NCI-H69 (cell line): ENCODE measurements at regions not wholly inside any gene's neighbourhood (a gene's known extent, or its start where the extent isn't known, plus 50 kb on each side); places are given as distances from the start of the nearest gene placed in this dataset.
"Not testable (repeated sequence)": the region's sequence is repeated elsewhere in the genome, so short reads cannot be mapped to it uniquely, and the experiment has no call there.

Experiments used
- DNase-seq: peaks from one replicate; lab custom pipeline; 2025; lab: John Stamatoyannopoulos, UW

DNA sequence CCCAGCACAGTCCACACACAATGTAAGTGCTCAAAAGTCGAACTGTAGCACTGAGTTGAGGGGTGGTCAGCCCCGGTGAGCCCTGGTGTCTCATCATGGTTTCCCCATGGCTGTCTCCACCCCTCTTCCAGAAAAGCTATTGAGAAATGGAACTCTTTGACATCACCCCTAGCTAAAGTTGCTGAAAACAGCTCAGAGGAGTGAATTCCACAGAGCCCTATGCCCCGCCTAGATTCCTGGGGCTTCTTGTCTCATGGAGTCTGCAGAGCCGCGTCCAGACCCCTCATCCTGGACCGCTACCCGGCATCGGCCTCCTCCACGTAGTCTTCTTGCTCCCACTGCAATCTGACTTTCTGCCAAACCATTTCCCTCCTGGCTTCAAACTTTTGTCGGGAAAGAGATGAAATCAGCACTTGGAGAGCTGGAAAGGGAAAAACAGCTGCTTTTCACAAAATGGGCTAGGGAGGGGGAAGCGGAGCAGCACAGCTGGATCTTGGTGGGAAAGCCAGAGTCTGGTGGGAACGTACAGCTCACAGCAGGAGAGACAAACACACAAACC lies 132.2 kb downstream of the SNX5 start:
- DNase-seq = no peak

DNA sequence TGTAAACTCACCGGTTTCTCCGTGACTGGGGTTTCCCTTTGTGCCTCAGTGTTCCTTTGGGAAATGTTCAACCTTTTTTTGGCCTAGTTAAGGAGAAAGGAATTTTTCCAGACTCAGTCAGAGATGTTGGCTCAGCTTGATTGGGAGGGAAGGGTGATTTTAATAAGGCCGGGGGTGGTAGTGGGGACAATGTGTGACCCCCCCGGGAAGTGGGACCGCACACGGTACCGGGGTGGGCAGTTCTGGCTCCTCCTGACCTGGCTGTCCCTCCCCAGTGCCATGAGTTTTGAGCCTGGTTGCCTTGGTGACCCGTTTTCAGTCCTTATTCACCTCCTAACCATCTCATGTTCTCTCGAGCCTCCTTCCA lies 132.7 kb downstream of the SNX5 start:
- DNase-seq = no peak

DNA sequence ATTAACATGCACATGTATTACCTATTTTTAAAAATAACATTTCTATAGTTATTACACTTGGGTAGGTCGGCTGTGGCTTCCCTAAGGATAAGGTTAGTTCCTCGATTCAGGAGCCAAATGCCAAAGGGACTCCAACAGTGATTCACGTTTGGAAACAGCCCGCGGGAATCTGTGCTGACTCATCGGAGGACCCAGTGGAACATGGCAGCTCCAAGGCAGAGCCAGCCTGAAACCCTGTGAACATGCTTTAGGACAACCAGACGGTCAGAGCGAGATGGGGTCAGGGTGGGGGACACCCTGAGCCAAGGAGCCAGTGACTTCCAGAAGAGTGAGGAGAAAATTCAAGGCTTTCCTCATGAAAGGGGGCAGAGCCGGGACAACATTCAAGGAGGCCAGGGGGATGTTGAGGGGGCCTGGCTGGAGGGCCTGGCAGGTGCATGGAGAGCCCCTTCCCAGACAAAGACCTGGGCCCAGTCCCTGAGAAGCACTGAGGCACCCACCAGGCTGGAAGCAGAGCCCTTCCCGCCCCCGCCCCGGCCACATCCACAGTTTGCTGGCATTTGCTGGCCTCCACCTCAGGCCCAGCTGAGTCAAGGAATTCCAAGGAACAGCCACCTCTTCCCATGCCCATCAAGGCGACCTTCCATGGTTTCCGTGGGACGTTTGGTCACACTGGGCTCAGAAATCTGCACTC lies 133.2 kb downstream of the SNX5 start:
- DNase-seq = no peak

DNA sequence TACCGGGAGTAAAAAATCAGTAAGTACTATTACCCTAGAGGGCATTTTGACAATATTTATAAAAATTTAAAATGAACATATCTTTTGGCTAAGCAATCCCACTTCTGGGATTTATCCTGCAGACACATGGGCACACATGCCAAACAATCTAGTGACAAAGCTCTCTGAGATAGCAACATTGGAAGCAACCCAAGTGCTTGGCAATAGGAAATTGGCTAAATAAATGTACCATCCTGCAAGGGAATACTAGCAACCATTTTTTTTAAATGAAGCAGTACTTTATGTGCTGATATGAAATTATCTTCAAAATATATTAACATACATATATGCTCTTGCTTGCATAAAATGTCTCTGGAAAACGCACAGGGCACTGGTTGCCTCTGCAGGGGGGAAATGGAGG lies 133.8 kb downstream of the SNX5 start:
- no peak for DNase-seq

DNA sequence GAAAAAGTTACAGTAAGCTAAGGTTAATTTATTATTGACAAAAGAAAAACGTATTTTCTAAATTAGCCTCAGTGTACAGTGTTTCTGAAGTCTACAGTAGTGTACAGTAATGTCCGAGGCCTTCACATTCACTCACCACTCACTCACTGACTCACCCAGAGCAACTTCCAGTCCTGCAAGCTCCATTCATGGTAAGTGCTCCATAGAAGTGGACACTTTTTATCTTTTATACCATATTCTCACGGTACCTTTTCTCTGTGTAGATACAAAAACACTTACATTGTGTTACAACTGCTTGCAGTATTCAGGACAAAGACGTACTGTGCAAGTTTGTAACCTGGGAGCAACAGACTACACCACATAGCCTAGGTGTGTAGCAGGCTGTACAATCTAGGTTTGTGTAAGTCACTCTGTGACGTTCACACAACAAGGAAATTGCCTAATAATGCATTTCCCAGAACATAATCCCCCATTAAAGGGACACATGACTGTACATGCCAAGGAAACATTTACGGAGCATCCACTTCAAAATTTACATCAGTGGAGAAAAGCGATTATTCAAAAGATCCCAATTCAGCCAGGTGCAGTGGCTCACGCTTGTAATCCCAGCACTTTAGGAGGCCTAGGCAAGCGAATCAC lies 133.4 kb downstream of the BANF2 start:
- DNase-seq = no peak

DNA sequence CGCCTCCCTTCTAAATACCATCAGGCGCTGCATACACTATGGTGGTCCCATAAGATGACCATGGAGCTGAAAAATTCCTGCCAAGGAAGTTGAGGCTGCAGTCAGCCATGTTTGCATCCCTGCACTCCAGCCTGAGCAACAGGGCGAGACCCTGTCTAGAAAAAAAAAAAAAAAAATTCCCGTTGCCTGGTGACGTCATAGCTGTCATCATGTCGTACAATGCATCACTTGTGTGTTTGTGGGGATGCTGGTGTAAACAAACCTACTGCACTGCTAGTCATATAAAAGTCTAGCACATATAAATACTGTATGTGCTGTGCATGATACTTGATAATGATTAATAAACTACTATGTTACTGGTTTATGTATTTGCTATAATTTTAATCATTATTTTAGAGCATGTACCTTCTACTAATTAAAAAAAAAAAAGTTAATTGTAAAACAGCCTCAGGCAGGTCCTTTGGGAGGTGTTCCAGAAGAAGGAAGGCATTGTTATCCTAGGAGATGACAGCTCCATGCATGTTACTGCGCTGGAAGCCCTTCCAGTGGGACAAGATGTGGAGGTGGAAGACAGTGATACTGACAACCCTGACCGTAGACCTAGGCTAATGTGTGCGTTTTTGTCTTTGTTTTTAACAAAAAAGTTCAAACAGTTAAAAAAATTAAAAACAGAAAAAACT lies 132.6 kb downstream of the BANF2 start:
- no peak for DNase-seq

DNA sequence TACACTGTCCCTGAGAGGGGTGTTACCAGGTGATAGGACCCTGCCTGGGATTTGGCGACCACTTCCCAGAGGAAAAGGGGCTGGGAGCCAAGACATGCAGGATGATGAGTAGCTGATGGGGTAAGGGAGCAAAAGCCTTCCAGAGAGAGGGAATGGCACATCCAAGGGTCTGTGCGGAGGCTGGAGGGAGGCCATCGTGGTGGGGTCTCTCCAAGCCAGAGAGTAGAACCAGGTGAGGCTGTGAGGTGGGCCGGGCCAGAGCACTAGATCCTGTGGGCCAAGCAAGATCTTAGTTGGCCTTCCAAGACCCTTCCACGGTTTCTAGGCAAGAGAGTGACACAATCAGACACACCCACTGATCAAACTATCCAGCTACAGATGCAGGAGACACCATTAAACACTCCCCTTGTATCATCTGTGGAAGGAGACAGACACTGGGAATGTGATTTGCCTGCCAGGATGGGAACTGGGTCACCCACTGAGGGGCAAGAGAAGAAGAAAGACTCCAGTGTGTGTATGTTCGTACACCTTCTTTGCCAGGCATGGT lies 128.9 kb downstream of the BANF2 start:
- no peak for DNase-seq

DNA sequence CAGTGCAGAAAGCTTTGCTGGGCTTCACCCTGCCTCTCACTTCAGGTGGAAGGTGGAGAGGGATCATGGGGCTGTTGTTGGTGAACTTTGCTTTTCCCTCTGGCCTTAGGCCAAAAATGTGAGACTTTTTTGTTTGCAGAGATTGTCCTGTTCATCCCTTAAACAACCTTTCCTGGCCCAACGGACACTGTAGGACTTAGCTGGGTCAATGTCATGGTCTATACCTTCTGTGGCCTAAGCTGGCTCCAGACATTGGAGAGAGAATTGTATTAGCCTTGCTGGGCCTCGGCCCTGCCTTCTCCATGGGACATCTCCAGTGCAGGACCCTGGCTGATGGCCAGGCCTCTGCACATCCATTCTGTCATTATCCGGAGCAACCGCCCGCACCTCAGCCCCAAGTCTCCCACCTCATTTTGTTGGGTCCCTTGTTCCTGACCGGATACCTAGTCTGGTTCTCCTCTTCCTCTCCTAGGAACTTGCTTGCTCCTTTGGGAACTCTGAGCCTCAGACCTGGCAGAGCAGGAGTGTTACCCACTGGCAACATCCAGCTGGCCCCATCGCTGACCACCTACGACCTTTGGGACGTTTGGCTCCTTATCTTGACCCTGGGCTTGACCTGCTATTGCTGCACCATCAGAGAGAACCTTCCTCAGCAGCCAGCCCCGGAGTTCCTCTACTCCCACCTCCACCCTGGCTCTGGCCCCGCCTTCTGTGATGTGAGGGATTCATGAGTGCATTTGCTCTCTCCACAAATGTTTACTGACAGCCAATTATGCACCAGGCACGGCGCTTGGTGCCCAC lies 128.2 kb downstream of the BANF2 start:
- no peak for DNase-seq

DNA sequence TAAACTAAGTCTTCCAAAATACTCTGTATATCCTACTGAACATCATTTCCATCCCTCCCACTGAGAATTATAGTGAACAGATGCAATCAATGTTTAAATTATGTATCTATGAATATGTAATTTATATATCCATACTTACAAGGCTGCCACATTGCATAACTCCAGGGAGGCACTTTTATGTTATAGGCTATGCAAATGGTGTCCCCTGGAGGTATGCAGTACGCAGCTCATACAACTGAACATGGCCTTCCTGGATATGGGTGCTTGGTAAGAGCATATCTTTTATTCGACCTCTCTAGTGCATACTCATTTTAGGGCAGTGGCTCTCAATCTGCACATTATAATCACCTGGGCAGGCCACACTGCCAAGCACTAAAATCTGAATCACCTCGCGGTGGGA lies 127.3 kb downstream of the BANF2 start:
- no peak for DNase-seq

DNA sequence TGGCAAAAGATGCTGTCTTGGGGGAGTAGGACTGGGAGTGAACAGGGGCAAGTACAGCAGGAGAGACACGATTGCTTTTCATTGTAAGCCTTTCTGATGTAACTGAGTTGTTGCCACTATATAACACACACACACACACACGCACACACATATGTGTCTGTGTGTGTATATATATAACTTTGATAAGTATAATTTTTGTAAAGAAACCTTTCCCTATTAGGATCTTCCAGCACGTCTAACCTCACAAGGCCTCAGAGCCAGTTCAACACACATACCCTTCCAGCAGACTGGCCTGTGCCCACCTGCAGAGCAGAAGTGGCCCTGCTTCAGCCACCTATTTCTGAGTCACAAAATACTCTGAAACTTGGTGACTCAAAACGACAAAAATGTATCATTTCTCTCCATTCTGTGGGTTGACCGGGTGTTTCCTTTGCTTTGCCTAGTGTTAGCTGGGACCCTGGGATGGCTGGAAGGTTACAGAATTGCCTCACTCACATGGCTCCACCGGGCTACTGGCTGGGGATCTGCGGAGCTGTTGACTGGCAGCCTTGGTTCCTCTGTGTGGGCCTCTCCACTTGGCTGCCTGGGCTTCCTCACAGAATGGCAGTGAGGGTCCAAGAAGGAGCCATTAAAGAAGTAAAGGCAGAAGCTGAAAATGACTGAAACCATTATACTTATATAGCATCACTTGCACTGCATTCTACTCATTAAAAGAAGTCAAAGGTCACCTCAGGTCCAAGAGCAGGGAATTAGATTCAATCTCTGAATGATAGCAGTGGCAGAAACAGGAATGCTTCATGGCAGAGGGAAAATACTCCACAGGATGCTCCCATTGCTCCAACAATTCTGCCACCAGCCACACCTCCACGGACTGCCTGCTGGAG lies 126.4 kb downstream of the BANF2 start:
- DNase-seq = no peak

DNA sequence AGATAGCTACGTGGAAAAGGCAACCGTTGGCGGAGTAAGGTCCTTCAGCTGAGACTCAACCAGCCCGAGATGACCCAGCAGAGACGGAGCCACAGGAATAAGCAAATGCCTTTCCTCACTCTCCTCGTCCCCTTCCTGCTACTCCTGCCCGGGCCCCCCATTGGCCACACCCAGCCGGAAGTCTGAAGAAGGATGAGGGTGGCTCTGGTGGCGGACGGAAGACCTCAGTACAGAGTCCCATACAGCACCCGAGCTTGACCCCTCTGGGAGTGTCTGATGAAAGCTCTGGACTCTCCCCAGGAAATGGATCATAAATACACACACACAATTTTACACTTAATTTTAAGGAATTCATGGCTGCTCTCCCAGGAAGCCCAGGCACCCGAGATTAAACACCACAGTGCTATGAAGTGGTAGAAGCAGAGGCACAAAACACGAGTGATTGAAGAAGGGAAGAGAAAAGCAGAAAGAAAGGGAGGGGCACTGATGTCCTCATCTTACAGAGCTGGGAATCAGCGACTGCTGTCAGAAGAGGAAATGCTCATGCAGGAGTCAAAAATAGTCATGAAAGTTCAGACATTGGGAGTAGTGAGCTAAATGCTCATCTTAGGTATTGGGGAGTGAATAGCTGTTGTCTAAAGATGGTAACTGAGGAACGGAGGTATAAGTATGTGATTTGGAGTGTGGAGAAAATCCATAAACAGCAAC lies 125.6 kb downstream of the BANF2 start:
- no peak for DNase-seq

DNA sequence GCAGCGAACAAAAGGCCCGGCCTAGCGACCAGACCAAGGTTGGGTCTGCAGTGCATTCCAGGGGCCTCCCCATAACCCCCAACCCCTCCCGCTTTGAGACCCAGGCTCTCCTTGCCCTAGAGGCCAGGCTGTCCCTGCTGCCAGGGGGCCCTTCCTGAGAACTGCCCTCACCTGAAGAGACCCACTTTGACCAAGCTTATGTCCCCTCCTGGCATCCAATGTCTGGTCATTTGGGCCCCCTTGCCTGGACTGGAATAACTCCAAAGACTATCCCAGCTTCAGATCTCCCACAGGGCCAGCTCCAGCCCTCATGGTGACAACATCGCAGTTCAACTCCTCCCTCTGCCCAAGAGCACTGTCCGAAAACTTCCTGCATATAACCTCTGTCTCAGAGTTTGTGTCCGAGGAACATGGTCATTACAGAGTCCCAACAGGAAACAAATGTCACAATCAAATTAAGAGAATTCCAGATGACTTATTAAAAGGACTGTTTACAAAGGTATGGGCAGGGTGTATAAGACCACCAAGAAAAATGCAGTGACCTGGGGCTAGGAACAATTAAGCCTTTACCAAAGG lies 125.0 kb downstream of the BANF2 start:
- no peak for DNase-seq

DNA sequence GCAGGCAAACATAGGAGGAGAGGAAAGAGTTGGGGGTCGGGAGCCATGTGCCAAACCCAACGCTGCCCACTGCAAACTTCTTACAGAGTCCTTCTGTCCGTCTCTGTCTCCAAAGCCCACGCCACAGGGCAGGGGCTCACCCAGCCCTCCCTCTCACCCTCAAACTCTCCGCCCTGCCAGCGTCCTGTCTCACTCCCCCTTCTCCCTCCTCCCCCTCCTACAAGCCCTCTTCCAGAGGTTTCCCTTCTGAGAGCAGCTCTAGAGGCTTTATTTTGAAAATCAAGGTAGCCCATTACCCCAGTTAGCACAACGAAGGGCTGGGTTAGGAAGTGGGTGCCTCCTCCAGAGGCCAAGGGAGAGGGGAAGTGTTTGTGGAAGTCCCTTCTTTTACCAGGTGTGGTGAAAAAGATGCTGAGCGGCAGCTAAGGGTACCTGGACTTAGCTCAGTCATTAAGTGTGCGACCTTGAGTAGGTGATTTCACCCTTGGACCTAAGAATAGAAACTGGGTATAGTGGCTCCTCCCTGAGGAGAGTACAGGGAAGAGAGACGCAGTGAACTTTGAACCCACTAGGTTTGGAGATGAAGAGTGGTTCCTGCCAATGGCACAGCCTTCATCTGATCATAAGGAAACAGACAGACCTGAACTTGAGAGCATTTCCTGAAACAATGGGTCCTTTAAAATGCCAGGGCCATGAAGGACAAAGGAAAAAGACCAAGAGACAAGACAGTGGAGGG lies 123.8 kb downstream of the BANF2 start:
- no peak for DNase-seq

DNA sequence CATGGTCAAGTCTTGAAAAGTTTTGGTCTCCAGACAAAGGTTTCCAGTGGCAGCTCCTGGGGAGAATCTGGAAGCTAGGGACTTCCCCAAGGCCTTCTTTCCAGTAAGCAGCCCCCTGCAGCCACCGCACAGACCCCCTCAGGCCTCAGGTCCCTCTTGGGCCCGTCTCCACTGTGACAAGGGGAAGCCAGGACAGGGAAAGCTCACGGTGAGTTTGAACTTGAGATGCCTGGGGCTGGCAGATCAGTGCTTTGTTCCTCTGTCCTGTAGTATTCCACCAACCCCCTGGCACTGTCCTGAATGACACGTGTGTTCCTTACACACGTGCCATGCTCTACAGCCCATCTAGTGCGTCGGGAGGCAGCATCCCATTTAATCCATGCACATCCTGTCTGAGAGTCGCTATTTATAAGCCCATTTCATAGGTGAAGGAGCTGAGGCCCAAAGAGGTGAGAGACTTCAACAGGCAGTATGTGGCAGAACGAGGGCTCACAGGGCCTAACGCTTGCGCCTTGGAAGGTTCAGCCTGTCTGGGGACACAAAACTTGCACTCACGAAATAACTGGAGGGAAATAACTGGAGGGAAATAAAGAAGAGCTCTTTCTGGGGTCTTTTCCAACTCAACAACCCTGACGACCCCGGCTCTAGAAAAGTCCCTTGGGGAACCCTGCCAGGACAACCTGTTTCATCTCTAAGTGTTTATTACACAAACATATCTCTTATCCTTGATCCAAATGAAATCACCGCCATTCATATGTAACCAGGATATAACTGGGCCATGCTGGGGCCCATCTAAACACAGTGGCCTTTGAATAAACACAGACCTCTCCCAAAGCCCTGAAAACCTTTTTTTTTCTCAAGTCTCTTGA lies 123.0 kb downstream of the BANF2 start:
- DNase-seq = no peak

DNA sequence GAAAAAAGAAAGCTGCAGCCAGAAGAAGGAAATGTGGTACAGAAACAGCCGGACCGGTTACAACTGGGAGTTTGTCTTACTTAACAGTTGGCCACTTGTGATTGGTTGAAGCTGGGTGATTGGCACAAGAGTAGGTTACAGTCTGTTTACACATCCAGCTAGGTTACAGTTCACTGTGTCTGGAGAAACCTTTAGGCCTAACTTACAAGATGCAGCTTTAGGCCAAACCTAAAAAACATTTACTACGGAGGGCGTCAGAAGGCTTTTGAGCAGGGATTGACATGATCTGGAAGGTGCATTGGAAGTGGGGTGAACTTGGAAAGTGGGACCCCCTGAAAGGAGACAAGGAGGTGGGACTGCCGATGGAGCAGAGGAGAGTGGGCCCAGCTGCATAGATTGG lies 122.3 kb downstream of the BANF2 start:
- no peak for DNase-seq

DNA sequence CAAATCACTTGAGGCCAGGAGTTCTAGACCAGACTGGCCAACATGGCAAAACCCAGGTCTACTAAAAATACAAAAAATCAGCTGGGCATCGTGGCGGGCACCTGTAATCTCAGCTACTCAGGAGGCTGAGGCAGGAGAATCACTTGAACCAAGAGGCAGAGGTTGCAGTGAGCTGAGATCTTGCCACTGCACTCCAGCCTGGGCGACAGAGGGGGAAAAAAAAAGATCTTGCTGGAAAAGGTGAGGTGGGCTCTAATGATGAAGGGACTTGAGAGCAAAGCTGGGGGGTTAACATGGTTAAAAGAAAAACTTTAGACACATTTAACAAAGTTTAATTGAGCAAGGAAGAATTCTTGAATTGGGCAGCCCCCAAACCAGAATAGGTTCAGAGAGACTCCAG lies 121.8 kb downstream of the BANF2 start:
- DNase-seq = not testable (repeated sequence)

DNA sequence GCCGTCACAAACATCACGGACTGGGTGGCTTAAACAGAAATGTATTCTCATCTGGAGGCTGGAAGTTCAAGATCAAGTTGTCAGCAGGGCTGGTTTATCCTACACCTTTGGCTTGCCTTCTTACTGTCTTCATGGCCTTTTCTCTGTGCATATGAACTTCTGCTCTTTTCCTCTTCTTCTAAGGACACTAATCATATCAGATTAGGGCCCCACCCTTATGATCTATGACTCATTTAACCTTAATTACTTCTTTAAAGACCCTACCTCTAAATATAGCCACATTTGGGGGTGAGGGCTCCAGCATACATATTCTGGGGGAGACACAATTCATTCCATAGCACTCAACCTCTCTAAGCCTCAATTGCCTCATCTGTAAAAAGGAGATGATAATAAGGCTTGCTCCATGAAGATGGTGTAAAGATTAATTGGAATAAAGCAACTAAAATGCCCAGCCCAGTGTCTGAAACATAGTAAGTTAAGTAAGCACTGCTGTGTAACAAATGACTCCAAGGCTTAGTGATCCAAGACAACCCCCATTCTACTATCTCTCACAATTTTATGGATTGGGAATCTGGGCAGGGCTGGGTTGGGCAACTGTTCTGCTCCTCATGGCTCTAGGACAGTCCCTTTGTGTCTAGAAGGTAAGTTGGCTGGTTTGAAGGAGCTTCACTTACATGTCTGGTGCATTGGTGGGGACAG lies 119.8 kb downstream of the BANF2 start:
- DNase-seq = no peak

DNA sequence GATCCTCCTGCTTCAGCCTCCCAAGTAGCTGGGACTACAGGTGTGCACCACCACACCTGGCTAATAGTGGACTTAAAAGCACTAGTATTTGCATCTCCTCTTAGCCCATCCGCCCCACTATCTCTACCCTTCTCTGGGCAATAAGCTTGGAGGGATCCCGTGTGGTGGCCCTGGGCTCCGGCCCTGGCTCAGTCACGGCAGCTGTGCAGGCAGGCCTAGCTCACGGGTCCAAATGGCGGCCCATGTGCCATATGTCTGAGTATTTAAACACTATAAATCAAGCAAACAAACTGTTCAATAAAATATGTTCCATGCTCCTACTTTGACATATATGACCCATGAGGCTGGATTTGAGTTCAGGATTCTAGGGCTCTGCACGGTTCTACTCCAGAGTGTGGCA lies 118.4 kb downstream of the BANF2 start:
- no peak for DNase-seq
